ENCODE measurements at regions not wholly inside any gene's neighbourhood (a gene's known extent, or its start where the extent isn't known, plus 50 kb on each side); places are given as distances from the start of the nearest gene placed in this dataset.
A peak's percentile ranks its signal among the peaks of the same experiment; 100 is the strongest.
"Not testable (repeated sequence)": the region's sequence is repeated elsewhere in the genome, so short reads cannot be mapped to it uniquely, and the experiment has no call there.

- no peak overlapping the region for H3K4me3 ChIP-seq
- H3K4me1 ChIP-seq, result no peaks in the 10 kb centered on the region
- WGBS, 2 donors, result 90 to 92% methylated on average over 11 of the region's 11 CpGs
- intact Hi-C loops (cut with DNase I), result loop anchor here (5.0 kb wide), 1 partner anchor 37 kb away; no protein-coding TSS in a partner anchor
- TF ChIP-seq, protein P1, sequence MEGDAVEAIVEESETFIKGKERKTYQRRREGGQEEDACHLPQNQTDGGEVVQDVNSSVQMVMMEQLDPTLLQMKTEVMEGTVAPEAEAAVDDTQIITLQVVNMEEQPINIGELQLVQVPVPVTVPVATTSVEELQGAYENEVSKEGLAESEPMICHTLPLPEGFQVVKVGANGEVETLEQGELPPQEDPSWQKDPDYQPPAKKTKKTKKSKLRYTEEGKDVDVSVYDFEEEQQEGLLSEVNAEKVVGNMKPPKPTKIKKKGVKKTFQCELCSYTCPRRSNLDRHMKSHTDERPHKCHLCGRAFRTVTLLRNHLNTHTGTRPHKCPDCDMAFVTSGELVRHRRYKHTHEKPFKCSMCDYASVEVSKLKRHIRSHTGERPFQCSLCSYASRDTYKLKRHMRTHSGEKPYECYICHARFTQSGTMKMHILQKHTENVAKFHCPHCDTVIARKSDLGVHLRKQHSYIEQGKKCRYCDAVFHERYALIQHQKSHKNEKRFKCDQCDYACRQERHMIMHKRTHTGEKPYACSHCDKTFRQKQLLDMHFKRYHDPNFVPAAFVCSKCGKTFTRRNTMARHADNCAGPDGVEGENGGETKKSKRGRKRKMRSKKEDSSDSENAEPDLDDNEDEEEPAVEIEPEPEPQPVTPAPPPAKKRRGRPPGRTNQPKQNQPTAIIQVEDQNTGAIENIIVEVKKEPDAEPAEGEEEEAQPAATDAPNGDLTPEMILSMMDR (IDR thresholded peaks at IDR 0.05), result no peak
- no peak for TF ChIP-seq EP300 (IDR thresholded peaks at IDR 0.05)
- TF ChIP-seq POLR2AphosphoS5 (IDR thresholded peaks at IDR 0.05), result no peak
- no peak for TF ChIP-seq POLR2A (IDR thresholded peaks at IDR 0.05)
- no peaks in the 10 kb centered on the region for H3K9me3 ChIP-seq
- no peak overlapping the region for H3K27ac ChIP-seq
- DNase-seq, result peak; percentile 61
- no peaks in the 10 kb centered on the region for H3K27me3 ChIP-seq
- H3K36me3 ChIP-seq, result no peaks in the 10 kb centered on the region
Observed at GRCh38 chr2:109669731-109670130, 55.6 kb downstream of the SOWAHC start.

DNA sequence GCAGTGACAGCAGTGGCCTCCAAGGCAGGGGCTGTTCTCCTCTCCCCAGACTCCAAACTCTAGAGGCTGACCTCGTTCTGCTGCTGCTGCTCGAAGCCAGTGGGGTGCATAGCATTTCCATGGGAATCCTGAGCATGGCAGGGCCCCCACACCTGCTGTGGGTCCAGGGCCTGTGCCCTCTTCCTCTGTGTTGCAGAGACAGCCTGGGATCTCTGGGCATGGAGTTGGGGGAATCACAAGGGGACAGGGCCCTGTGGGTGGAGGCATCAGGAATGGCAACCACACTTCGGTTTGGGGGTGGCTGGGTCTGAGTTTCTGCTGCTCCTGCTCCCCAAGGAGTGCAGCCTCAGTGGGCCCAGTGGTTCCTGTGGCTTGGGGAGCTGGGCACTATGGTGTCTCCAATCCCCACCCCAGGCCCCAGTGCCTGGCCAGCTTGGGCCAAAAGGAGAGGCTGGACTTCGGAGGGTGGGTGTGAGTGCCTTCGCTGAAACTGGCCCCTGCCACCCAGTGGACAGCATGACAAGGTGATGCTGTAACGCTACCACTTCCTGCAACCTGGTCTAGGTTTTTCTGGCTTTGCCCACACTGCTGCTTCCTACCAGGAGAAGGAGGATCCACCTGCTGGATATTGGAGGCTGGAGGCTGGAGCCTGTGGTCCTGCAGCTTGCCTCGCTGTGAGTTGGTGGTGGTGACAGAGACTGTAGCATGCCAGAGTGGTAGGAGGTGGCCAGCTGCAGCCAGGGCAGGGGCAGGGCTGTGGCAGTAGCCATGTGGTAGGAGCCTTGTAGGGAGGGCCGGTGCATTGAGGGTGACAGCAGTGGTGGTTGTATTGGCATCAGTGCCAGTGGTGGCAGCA is 56.6 kb downstream of the SOWAHC start:
- WGBS, 2 donors, result 88 to 97% methylated on average over 8 of the region's 8 CpGs
- Histone ChIP-seq H3K27ac (no peak overlapping the region), H3K9me3 (no peaks in the 10 kb centered on the region), H3K27me3 (no peaks in the 10 kb centered on the region), H3K4me1 (no peaks in the 10 kb centered on the region), H3K36me3 (no peaks in the 10 kb centered on the region), H3K4me3 (no peak overlapping the region)
- peak; percentile 60 for DNase-seq
- no peak for TF ChIP-seq POLR2A (IDR thresholded peaks at IDR 0.05)
- TF ChIP-seq, protein P1 (IDR thresholded peaks at IDR 0.05), result no peak
- intact Hi-C loops (cut with DNase I), result no loop called here

GRCh38 chr2:109674894-109675534 is 60.9 kb downstream of the SOWAHC start:
- intact Hi-C loops (cut with DNase I), result no loop called here
- Histone ChIP-seq H3K27ac (no peak overlapping the region), H3K4me1 (peaks cover 0 to 26% (median 24%) of the 10 kb centered on the region in 4 donors), H3K27me3 (no peaks in the 10 kb centered on the region), H3K4me3 (no peak overlapping the region), H3K36me3 (no peaks in the 10 kb centered on the region), H3K9me3 (no peaks in the 10 kb centered on the region)
- no peak for DNase-seq
- 11 to 60% methylated on average over 8 of the region's 8 CpGs for WGBS, 2 donors
- no peak for TF ChIP-seq POLR2A (IDR thresholded peaks at IDR 0.05)
- TF ChIP-seq, protein P1 (IDR thresholded peaks at IDR 0.05), result no peak
- TF ChIP-seq POLR2AphosphoS5 (IDR thresholded peaks at IDR 0.05), result no peak
- TF ChIP-seq EP300 (IDR thresholded peaks at IDR 0.05), result no peak

GRCh38 chr2:109675666-109676345 is 61.6 kb downstream of the SOWAHC start:
- H3K36me3 ChIP-seq, result no peaks in the 10 kb centered on the region
- DNase-seq, result no peak
- H3K9me3 ChIP-seq, result no peaks in the 10 kb centered on the region
- H3K4me3 ChIP-seq, result no peak overlapping the region
- H3K4me1 ChIP-seq, result peaks cover 0 to 34% (median 27%) of the 10 kb centered on the region in 4 donors
- TF ChIP-seq EP300 (IDR thresholded peaks at IDR 0.05) (no peak), POLR2A (IDR thresholded peaks at IDR 0.05) (peak in 1 of 2 donors; percentile 29)
- 24 to 72% methylated on average over 17 of the region's 17 CpGs for WGBS, 2 donors
- no peak overlapping the region for H3K27ac ChIP-seq
- intact Hi-C loops (cut with DNase I), result no loop called here
- H3K27me3 ChIP-seq, result no peaks in the 10 kb centered on the region

- Histone ChIP-seq H3K4me1 (peaks cover 0 to 36% (median 29%) of the 10 kb centered on the region in 4 donors), H3K27ac (no peak overlapping the region), H3K27me3 (no peaks in the 10 kb centered on the region), H3K36me3 (no peaks in the 10 kb centered on the region), H3K4me3 (no peak overlapping the region), H3K9me3 (no peaks in the 10 kb centered on the region)
- intact Hi-C loops (cut with DNase I), result no loop called here
- WGBS, 2 donors, result 57 to 79% methylated on average over 7 of the region's 7 CpGs
- TF ChIP-seq POLR2AphosphoS5 (IDR thresholded peaks at IDR 0.05), result no peak
- TF ChIP-seq POLR2A (IDR thresholded peaks at IDR 0.05), result no peak
- TF ChIP-seq EP300 (IDR thresholded peaks at IDR 0.05), result no peak
- TF ChIP-seq, protein P1 (IDR thresholded peaks at IDR 0.05), result no peak
- DNase-seq, result no peak
Observed at GRCh38 chr2:109676346-109676902, 62.3 kb downstream of the SOWAHC start.

DNA sequence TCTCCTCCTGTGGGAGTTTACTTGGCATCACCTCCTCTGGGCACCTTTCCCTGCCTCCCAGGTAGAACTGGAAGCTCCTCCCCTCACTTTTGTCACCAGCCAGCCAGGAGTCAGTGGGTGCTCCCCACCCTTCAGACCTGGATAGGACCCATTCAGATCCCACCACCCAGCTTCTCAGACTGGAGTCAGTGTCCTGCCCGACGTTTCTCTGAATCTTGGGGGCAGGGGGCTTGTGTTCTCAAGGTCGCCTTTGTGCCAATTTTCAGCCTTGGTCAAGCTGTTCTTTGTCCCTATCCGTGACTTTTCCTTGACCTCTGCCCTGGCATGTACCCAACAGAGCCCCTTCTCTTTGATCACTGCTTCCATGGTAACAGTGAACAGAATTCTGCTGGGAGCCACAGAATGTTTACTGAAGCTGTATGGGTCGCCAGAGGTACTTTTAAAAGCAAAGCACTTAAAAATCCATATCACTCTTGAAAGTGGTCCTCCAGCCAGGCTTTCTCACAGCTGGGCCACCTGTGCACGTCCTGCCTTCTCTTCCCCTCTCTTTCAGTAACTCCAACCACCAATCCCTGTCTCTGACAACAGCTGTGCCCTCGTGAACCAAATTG is 63.1 kb downstream of the SOWAHC start:
- H3K4me1 ChIP-seq, result peaks cover 0 to 36% (median 29%) of the 10 kb centered on the region in 4 donors
- H3K27ac ChIP-seq; H3K9me3 ChIP-seq; intact Hi-C loops (cut with DNase I); DNase-seq; H3K4me3 ChIP-seq; H3K27me3 ChIP-seq; H3K36me3 ChIP-seq: not testable (repeated sequence)
- WGBS, 2 donors, result 59 to 79% methylated on average over 7 of the region's 7 CpGs

Data from sigmoid colon (tissue), 6 donors.